ENCODE measurements at regions not wholly inside any gene's neighbourhood (a gene's known extent, or its start where the extent isn't known, plus 50 kb on each side); places are given as distances from the start of the nearest gene placed in this dataset.

GRCh38 chr2:20544153-20544747 lies 97.4 kb downstream of the RHOB start:
- Histone ChIP-seq H3K9ac (no peak overlapping the region), H3K4me2 (no peak overlapping the region), H3K9me3 (replicated peaks in 1 of 11) (peaks cover 0 to 10% (median 5%) of the 10 kb centered on the region in 11 experiments; a peak in 8 of 22 replicates), H3K4me1 (peaks cover 11 to 41% (median 23%) of the 10 kb centered on the region in 10 experiments; a peak in 19 of 20 replicates), H3K27me3 (peaks cover 0 to 18% (median 0%) of the 10 kb centered on the region in 11 experiments; a peak in 8 of 22 replicates), H3K36me3 (no peaks in the 10 kb centered on the region), H3K27ac (no peak overlapping the region), H3K4me3 (no peak overlapping the region), H4K20me1 (peaks cover 0 to 10% (median 0%) of the 10 kb centered on the region in 11 experiments; a peak in 1 of 22 replicates)
- no peak for TF ChIP-seq Cebpa-rat (IDR thresholded peaks at IDR 0.05)

- no peak for TF ChIP-seq Cebpa-rat (IDR thresholded peaks at IDR 0.05)
- no peaks in the 10 kb centered on the region for H3K27me3 ChIP-seq
- no peaks in the 10 kb centered on the region for H3K36me3 ChIP-seq
- H3K4me2 ChIP-seq = no peak overlapping the region
- no peak overlapping the region for H3K4me3 ChIP-seq
- H3K9ac ChIP-seq = no peak overlapping the region
- peaks cover 13 to 31% (median 18%) of the 10 kb centered on the region in 10 experiments; a peak in 16 of 20 replicates for H3K4me1 ChIP-seq
- no peak overlapping the region for H3K27ac ChIP-seq
- H4K20me1 ChIP-seq = no peaks in the 10 kb centered on the region; a peak in 1 of 22 replicates
- peaks cover 0 to 10% (median 5%) of the 10 kb centered on the region in 11 experiments; a peak in 8 of 22 replicates for H3K9me3 ChIP-seq (replicated peaks in 1 of 11)
Observed at GRCh38 chr2:20549144-20549543, 101.8 kb downstream of the HS1BP3 start.

- peaks cover 0 to 10% (median 5%) of the 10 kb centered on the region in 11 experiments; a peak in 8 of 22 replicates for H3K9me3 ChIP-seq (replicated peaks in 1 of 11)
- peak overlapping the region in 3 of 11 experiments; percentile 23 to 58 (median 45); a peak in 2 of 22 replicates for H3K4me2 ChIP-seq
- no peaks in the 10 kb centered on the region for H3K27me3 ChIP-seq
- no peak overlapping the region for H3K9ac ChIP-seq
- H3K4me1 ChIP-seq = peaks cover 13 to 35% (median 20%) of the 10 kb centered on the region in 10 experiments; a peak in 16 of 20 replicates
- no peaks in the 10 kb centered on the region; a peak in 1 of 22 replicates for H4K20me1 ChIP-seq
- H3K4me3 ChIP-seq = no peak overlapping the region
- peak in 1 of 11 experiments; percentile 38; a peak in 1 of 22 replicates for TF ChIP-seq Cebpa-rat (IDR thresholded peaks at IDR 0.05)
- H3K36me3 ChIP-seq = no peaks in the 10 kb centered on the region
- H3K27ac ChIP-seq = no peak overlapping the region
Observed at GRCh38 chr2:20549691-20550348, 101.1 kb downstream of the HS1BP3 start.

GRCh38 chr2:20551260-20551944 lies 99.5 kb downstream of the HS1BP3 start:
- peaks cover 19 to 51% (median 35%) of the 10 kb centered on the region in 10 experiments; a peak in 19 of 20 replicates for H3K4me1 ChIP-seq
- no peak overlapping the region for H3K27ac ChIP-seq
- H3K9ac ChIP-seq = no peak overlapping the region
- H4K20me1 ChIP-seq = no peaks in the 10 kb centered on the region; a peak in 1 of 22 replicates
- no peak overlapping the region for H3K4me3 ChIP-seq
- no peaks in the 10 kb centered on the region for H3K36me3 ChIP-seq
- no peak for TF ChIP-seq Cebpa-rat (IDR thresholded peaks at IDR 0.05)
- peaks cover 0 to 1% (median 0%) of the 10 kb centered on the region in 11 experiments; a peak in 2 of 22 replicates for H3K27me3 ChIP-seq
- H3K9me3 ChIP-seq (replicated peaks in 1 of 11) = peaks cover 0 to 2% (median 0%) of the 10 kb centered on the region in 11 experiments; a peak in 1 of 22 replicates
- H3K4me2 ChIP-seq = peak overlapping the region in 10 of 11 experiments; percentile 3 to 58 (median 36); a peak in 16 of 22 replicates

- no peaks in the 10 kb centered on the region; a peak in 1 of 22 replicates for H4K20me1 ChIP-seq
- peak overlapping the region in 10 of 11 experiments; percentile 3 to 58 (median 36); a peak in 15 of 22 replicates for H3K4me2 ChIP-seq
- TF ChIP-seq Cebpa-rat (IDR thresholded peaks at IDR 0.05) = no peak
- no peak overlapping the region for H3K4me3 ChIP-seq
- no peak overlapping the region for H3K9ac ChIP-seq
- H3K27ac ChIP-seq = no peak overlapping the region
- H3K4me1 ChIP-seq = peaks cover 19 to 56% (median 41%) of the 10 kb centered on the region in 10 experiments; a peak in 19 of 20 replicates
- no peaks in the 10 kb centered on the region for H3K9me3 ChIP-seq (replicated peaks in 1 of 11)
- no peaks in the 10 kb centered on the region for H3K36me3 ChIP-seq
- peaks cover 0 to 7% (median 0%) of the 10 kb centered on the region in 11 experiments; a peak in 3 of 22 replicates for H3K27me3 ChIP-seq
Observed at GRCh38 chr2:20551945-20552328, 99.0 kb downstream of the HS1BP3 start.

GRCh38 chr2:20552847-20553246 lies 98.1 kb downstream of the HS1BP3 start:
- Histone ChIP-seq H4K20me1 (peaks cover 0 to 3% (median 0%) of the 10 kb centered on the region in 11 experiments; a peak in 2 of 22 replicates), H3K27ac (no peak overlapping the region), H3K27me3 (peaks cover 0 to 14% (median 0%) of the 10 kb centered on the region in 11 experiments; a peak in 3 of 22 replicates), H3K4me3 (no peak overlapping the region), H3K9me3 (replicated peaks in 1 of 11) (no peaks in the 10 kb centered on the region), H3K4me2 (0 out of 22 replicates have a peak overlapping the region, but pooled peaks of 3 of the 11 experiments have one; percentile 2 to 12 (median 4)), H3K4me1 (peaks cover 19 to 65% (median 50%) of the 10 kb centered on the region in 10 experiments; a peak in 19 of 20 replicates), H3K36me3 (no peaks in the 10 kb centered on the region), H3K9ac (no peak overlapping the region)
- TF ChIP-seq Cebpa-rat (IDR thresholded peaks at IDR 0.05) = no peak

- no peak for TF ChIP-seq Cebpa-rat (IDR thresholded peaks at IDR 0.05)
- Histone ChIP-seq H3K36me3 (no peaks in the 10 kb centered on the region), H3K27ac (no peak overlapping the region), H3K4me3 (no peak overlapping the region), H3K27me3 (peaks cover 0 to 14% (median 0%) of the 10 kb centered on the region in 11 experiments; a peak in 3 of 22 replicates), H3K9me3 (replicated peaks in 1 of 11) (no peaks in the 10 kb centered on the region), H3K4me2 (no peak overlapping the region), H3K4me1 (peaks cover 19 to 73% (median 57%) of the 10 kb centered on the region in 10 experiments; a peak in 19 of 20 replicates), H3K9ac (no peak overlapping the region), H4K20me1 (peaks cover 0 to 6% (median 0%) of the 10 kb centered on the region in 11 experiments; a peak in 2 of 22 replicates)
Observed at GRCh38 chr2:20553580-20553979, 97.3 kb downstream of the HS1BP3 start.

GRCh38 chr2:20555954-20556353 lies 94.9 kb downstream of the HS1BP3 start:
- Histone ChIP-seq H3K9ac (no peak overlapping the region), H3K4me1 (peaks cover 26 to 79% (median 66%) of the 10 kb centered on the region in 10 experiments), H3K4me2 (peak overlapping the region in 9 of 11 experiments; percentile 10 to 83 (median 72); a peak in 19 of 22 replicates), H3K27ac (no peak overlapping the region), H3K27me3 (peaks cover 0 to 14% (median 0%) of the 10 kb centered on the region in 11 experiments; a peak in 3 of 22 replicates), H3K9me3 (replicated peaks in 1 of 11) (no peaks in the 10 kb centered on the region), H3K36me3 (no peaks in the 10 kb centered on the region), H3K4me3 (no peak overlapping the region), H4K20me1 (peaks cover 0 to 6% (median 0%) of the 10 kb centered on the region in 11 experiments; a peak in 2 of 22 replicates)
- TF ChIP-seq Cebpa-rat (IDR thresholded peaks at IDR 0.05) = no peak

All from BLaER1 treated with 17β-estradiol and CSF1 and Interleukin-3, amounts not matched to agents 10 nM and 100 nM (cell line).